HEK293 (cell line): ENCODE measurements at regions not wholly inside any gene's neighbourhood (a gene's known extent, or its start where the extent isn't known, plus 50 kb on each side); places are given as distances from the start of the nearest gene placed in this dataset.
A peak's percentile ranks its signal among the peaks of the same experiment; 100 is the strongest.

Experiments
- CTCF ChIA-PET: fragments of 350-600 bp; formaldehyde crosslinking; extraction: SDS; loops from one replicate; lab custom pipeline; 2021; ENCODE audit warnings: antibody characterized with exemption; lab: Yijun Ruan, JAX
- POLR2A ChIA-PET: fragments of 300-600 bp; formaldehyde crosslinking; extraction: SDS; loops from one replicate; lab custom pipeline; 2020; ENCODE audit warnings: antibody characterized with exemption, inconsistent platforms; lab: Yijun Ruan, JAX
- H3K27ac ChIP-seq: fragments of 200-500 bp; sonication (Bioruptor generic); 2 replicates; pipeline ENCODE4 v1.5.1; 2014; ENCODE audit warnings: low read depth, low read length, control low read depth, inconsistent platforms; ENCODE audit errors: extremely low read depth
- H3K36me3 ChIP-seq, 2 experiments: fragments of 200-500 bp in 1 of 2; sonication (Bioruptor generic) in 1 of 2; 1 replicate in 1 of 2; 2 replicates in 1 of 2; pipeline ENCODE4 v1.5.1; 2014 to 2017; ENCODE audit warnings: inconsistent platforms in 2 of 2, low read length in 2 of 2; ENCODE audit not compliant: control insufficient read depth in 2 of 2, insufficient read depth in 1 of 2
- H3K4me1 ChIP-seq: fragments of 200-500 bp; sonication (Bioruptor generic); 2 replicates; pipeline ENCODE4 v1.5.1; 2014; ENCODE audit warnings: mild to moderate bottlenecking, low read length, inconsistent platforms; ENCODE audit not compliant: control insufficient read depth, insufficient read depth
- H3K4me3 ChIP-seq: 2 replicates; pipeline ENCODE4 v1.5.1; 2011; ENCODE audit warnings: low read depth, mild to moderate bottlenecking, control low read depth, low read length, moderate library complexity
- H3K9me3 ChIP-seq: fragments of 200-500 bp; sonication (Bioruptor generic); 2 replicates; pipeline ENCODE4 v1.5.1; 2014; ENCODE audit warnings: low read depth, low read length, inconsistent platforms; ENCODE audit not compliant: control insufficient read depth, insufficient read depth
- KLF8 ChIP-seq: fragments of 450-650 bp; formaldehyde crosslinking; IDR thresholded peaks from 2 replicates; pipeline ENCODE4 v1.5.1; 2016; ENCODE audit warnings: missing biosample characterization, missing genetic modification characterization
- PRDM6 ChIP-seq: fragments of 450-650 bp; formaldehyde crosslinking; IDR thresholded peaks from 2 replicates; pipeline ENCODE4 v1.5.1; 2017; ENCODE audit warnings: missing biosample characterization, missing genetic modification characterization
- SP3 ChIP-seq: fragments of 450-650 bp; formaldehyde crosslinking; IDR thresholded peaks from 2 replicates; pipeline ENCODE4 v1.5.1; 2016; ENCODE audit warnings: missing biosample characterization, missing genetic modification characterization
- TSHZ1 ChIP-seq: fragments of 450-650 bp; formaldehyde crosslinking; IDR thresholded peaks from 2 replicates; pipeline ENCODE4 v1.5.1; 2016; ENCODE audit warnings: missing biosample characterization, missing genetic modification characterization, borderline replicate concordance
- WT1 ChIP-seq: fragments of 450-650 bp; formaldehyde crosslinking; IDR thresholded peaks from 2 replicates; pipeline ENCODE4 v1.5.1; 2016; ENCODE audit warnings: missing biosample characterization, missing genetic modification characterization
- ZBTB44 ChIP-seq: fragments of 450-650 bp; IDR thresholded peaks from 2 replicates; pipeline ENCODE4 v1.5.1; 2018; ENCODE audit warnings: missing biosample characterization, mild to moderate bottlenecking, missing genetic modification characterization
- ZBTB7A ChIP-seq: fragments of 450-650 bp; formaldehyde crosslinking; IDR thresholded peaks from 2 replicates; pipeline ENCODE4 v1.5.1; 2016; ENCODE audit warnings: low read depth, missing biosample characterization, missing genetic modification characterization
- ZBTB8A ChIP-seq: fragments of 450-650 bp; formaldehyde crosslinking; IDR thresholded peaks from 2 replicates; pipeline ENCODE4 v1.5.1; 2016; ENCODE audit warnings: missing biosample characterization, missing genetic modification characterization
- ZFHX2 ChIP-seq: fragments of 450-650 bp; formaldehyde crosslinking; conservative IDR thresholded peaks from 2 replicates; pipeline ENCODE4 v1.5.1; 2016; ENCODE audit warnings: missing biosample characterization, missing genetic modification characterization
- ZIC2 ChIP-seq: fragments of 450-650 bp; formaldehyde crosslinking; IDR thresholded peaks from 2 replicates; pipeline ENCODE4 v1.5.1; 2016; ENCODE audit warnings: missing biosample characterization, missing genetic modification characterization
- ZNF10 ChIP-seq: fragments of 450-650 bp; formaldehyde crosslinking; IDR thresholded peaks from 2 replicates; pipeline ENCODE4 v1.5.1; 2017; ENCODE audit warnings: missing biosample characterization, missing genetic modification characterization
- ZNF16 ChIP-seq: fragments of 450-650 bp; formaldehyde crosslinking; IDR thresholded peaks from 2 replicates; pipeline ENCODE4 v1.5.1; 2016; ENCODE audit warnings: low read depth, missing biosample characterization, missing genetic modification characterization
- ZNF202 ChIP-seq: fragments of 450-650 bp; formaldehyde crosslinking; IDR thresholded peaks from 2 replicates; pipeline ENCODE4 v1.5.1; 2016; ENCODE audit warnings: missing biosample characterization, missing genetic modification characterization, borderline replicate concordance
- ZNF221 ChIP-seq: fragments of 450-650 bp; formaldehyde crosslinking; IDR thresholded peaks from 2 replicates; pipeline ENCODE4 v1.5.1; 2017; ENCODE audit warnings: missing biosample characterization, missing genetic modification characterization, borderline replicate concordance
- ZNF324 ChIP-seq: fragments of 450-650 bp; formaldehyde crosslinking; IDR thresholded peaks from 2 replicates; pipeline ENCODE4 v1.5.1; 2016; ENCODE audit warnings: missing biosample characterization, missing genetic modification characterization
- ZNF354C ChIP-seq: fragments of 450-650 bp; formaldehyde crosslinking; IDR thresholded peaks from 2 replicates; pipeline ENCODE4 v1.5.1; 2016; ENCODE audit warnings: missing biosample characterization, missing genetic modification characterization, low read depth, borderline replicate concordance
- ZNF37A ChIP-seq: fragments of 450-650 bp; IDR thresholded peaks from 2 replicates; pipeline ENCODE4 v1.5.1; 2018; ENCODE audit warnings: missing biosample characterization, missing genetic modification characterization
- ZNF529 ChIP-seq: fragments of 450-650 bp; formaldehyde crosslinking; IDR thresholded peaks from 2 replicates; pipeline ENCODE4 v1.5.1; 2017; ENCODE audit warnings: missing genetic modification characterization, missing biosample characterization; ENCODE audit not compliant: insufficient replicate concordance
- ZNF555 ChIP-seq: fragments of 450-650 bp; formaldehyde crosslinking; conservative IDR thresholded peaks from 2 replicates; pipeline ENCODE4 v1.5.1; 2017; ENCODE audit warnings: missing biosample characterization, mild to moderate bottlenecking, missing genetic modification characterization, inconsistent platforms
- ZNF560 ChIP-seq: fragments of 450-650 bp; formaldehyde crosslinking; IDR thresholded peaks from 2 replicates; pipeline ENCODE4 v1.5.1; 2017; ENCODE audit warnings: missing biosample characterization, missing genetic modification characterization, borderline replicate concordance
- ZNF654 ChIP-seq: fragments of 450-650 bp; formaldehyde crosslinking; IDR thresholded peaks from 2 replicates; pipeline ENCODE4 v1.5.1; 2016; ENCODE audit warnings: low read depth, missing biosample characterization, missing genetic modification characterization
- ZNF664 ChIP-seq: fragments of 450-650 bp; formaldehyde crosslinking; IDR thresholded peaks from 2 replicates; pipeline ENCODE4 v1.5.1; 2016; ENCODE audit warnings: missing biosample characterization, missing genetic modification characterization
- ZNF670 ChIP-seq: fragments of 450-650 bp; formaldehyde crosslinking; IDR thresholded peaks from 2 replicates; pipeline ENCODE4 v1.5.1; 2016; ENCODE audit warnings: missing biosample characterization, missing genetic modification characterization, low read depth
- ZNF704 ChIP-seq: fragments of 450-650 bp; formaldehyde crosslinking; IDR thresholded peaks from 2 replicates; pipeline ENCODE4 v1.5.1; 2016; ENCODE audit warnings: missing biosample characterization, missing genetic modification characterization
- ZSCAN4 ChIP-seq: fragments of 450-650 bp; formaldehyde crosslinking; IDR thresholded peaks from 2 replicates; pipeline ENCODE4 v1.5.1; 2017; ENCODE audit warnings: missing biosample characterization, missing genetic modification characterization

GRCh38 chr9:84141741-84142370 lies 161.3 kb downstream of the RMI1 start:
- TF ChIP-seq ZNF202 (tag by site-specific recombination) (no peak), ZNF704 (no peak), ZNF324 (tag by site-specific recombination) (no peak), ZFHX2 (tag by site-specific recombination) (no peak), PRDM6 (peak; percentile 51; the same call in 1 of the 2 replicates), ZNF664 (tag by site-specific recombination) (peak; percentile 30; the same call in 1 of the 2 replicates), WT1 (tag by site-specific recombination) (0 out of 2 replicates have a peak, but pooled peaks have one; percentile 13), ZNF560 (no peak), ZNF37A (tag by site-specific recombination) (no peak), ZNF654 (tag by site-specific recombination) (no peak), ZBTB8A (tag by site-specific recombination) (no peak)
- TF ChIP-seq, all 188 proteins: peak for 3
- H3K4me1 ChIP-seq: no peaks in the 10 kb centered on the region; the same call in 1 of the 2 replicates
- no peak overlapping the region for H3K4me3 ChIP-seq
- ChIA-PET POLR2A (no interaction called here), CTCF (interaction anchor here (0.6 to 1.2 kb wide), 3 partner anchors 13 to 31 kb away, joined by 3 to 4 read pairs (median 3); no protein-coding TSS in a partner anchor)
- no peaks in the 10 kb centered on the region for H3K9me3 ChIP-seq
- no peak overlapping the region for H3K27ac ChIP-seq
- no peaks in the 10 kb centered on the region for H3K36me3 ChIP-seq

GRCh38 chr9:84145031-84145430 lies 164.4 kb downstream of the RMI1 start:
- no peak overlapping the region for H3K27ac ChIP-seq
- H3K4me1 ChIP-seq: no peaks in the 10 kb centered on the region
- no peaks in the 10 kb centered on the region for H3K36me3 ChIP-seq
- POLR2A ChIA-PET: no interaction called here
- no peaks in the 10 kb centered on the region for H3K9me3 ChIP-seq
- H3K4me3 ChIP-seq: no peak overlapping the region
- CTCF ChIA-PET: interaction anchor here (0.5 kb wide), 1 partner anchor 152 kb away, joined by 3 read pairs; no protein-coding TSS in a partner anchor
- no peak for TF ChIP-seq ZNF10 (tag by site-specific recombination)
- no peak for TF ChIP-seq TSHZ1 (tag by site-specific recombination)
- TF ChIP-seq ZNF670 (tag by site-specific recombination): no peak
- no peak for TF ChIP-seq KLF8 (tag by site-specific recombination)
- no peak for TF ChIP-seq ZBTB7A
- no peak for TF ChIP-seq SP3
- no peak for TF ChIP-seq ZNF529 (tag by site-specific recombination)
- TF ChIP-seq ZIC2: no peak
- no peak for TF ChIP-seq ZNF221 (tag by site-specific recombination)
- no peak for TF ChIP-seq ZNF555 (tag by site-specific recombination)
- TF ChIP-seq ZNF354C (tag by site-specific recombination): no peak
- TF ChIP-seq ZSCAN4 (tag by site-specific recombination): no peak
- no peak for TF ChIP-seq ZNF16 (tag by site-specific recombination)
- no peak for TF ChIP-seq ZBTB44
